MM.1S (cell line): ENCODE measurements at regions not wholly inside any gene's neighbourhood (a gene's known extent, or its start where the extent isn't known, plus 50 kb on each side); places are given as distances from the start of the nearest gene placed in this dataset.
"Not testable (repeated sequence)": the region's sequence is repeated elsewhere in the genome, so short reads cannot be mapped to it uniquely, and the experiment has no call there.

Source experiments
- DNase-seq: peaks from one replicate; pipeline ENCODE4 v3.0.0-alpha.2; 2015
- H2AFZ ChIP-seq: fragments of 300-600 bp; sonication (generic); 2 replicates; pipeline ENCODE4 v1.6.0; 2016; ENCODE audit warnings: antibody characterized with exemption, low read length
- H3F3A ChIP-seq: fragments of 300-600 bp; sonication (generic); 2 replicates; pipeline ENCODE4 v1.6.1; 2016; ENCODE audit warnings: mild to moderate bottlenecking, antibody characterized with exemption, low read length, moderate library complexity, mixed read lengths; ENCODE audit not compliant: insufficient read depth
- H3K27ac ChIP-seq: fragments of 300-600 bp; sonication (generic); 2 replicates; pipeline ENCODE4 v1.5.1; 2016; ENCODE audit warnings: mild to moderate bottlenecking, low read length
- H3K27me3 ChIP-seq: fragments of 300-600 bp; sonication (generic); replicated peaks from 2 replicates; pipeline ENCODE4 v1.6.0; 2016; ENCODE audit warnings: low read length; ENCODE audit not compliant: insufficient read depth
- H3K36me3 ChIP-seq: fragments of 300-600 bp; sonication (generic); replicated peaks from 2 replicates; pipeline ENCODE4 v1.6.1; 2016; ENCODE audit warnings: mild to moderate bottlenecking, low read length, mixed read lengths; ENCODE audit not compliant: insufficient read depth
- H3K4me1 ChIP-seq: fragments of 300-600 bp; sonication (generic); 2 replicates; pipeline ENCODE4 v1.6.1; 2016; ENCODE audit warnings: low read length, mixed read lengths
- H3K4me2 ChIP-seq: fragments of 300-600 bp; sonication (generic); 2 replicates; pipeline ENCODE4 v1.6.0; 2016; ENCODE audit warnings: low read depth, low read length
- H3K4me3 ChIP-seq: fragments of 300-600 bp; sonication (generic); 2 replicates; pipeline ENCODE4 v1.5.1; 2016; ENCODE audit warnings: low read length, mixed read lengths
- H3K79me2 ChIP-seq: fragments of 300-600 bp; sonication (generic); 2 replicates; pipeline ENCODE4 v1.6.1; 2016; ENCODE audit warnings: mixed run types, low read length, mixed read lengths
- H3K9ac ChIP-seq: fragments of 300-600 bp; sonication (generic); 2 replicates; pipeline ENCODE4 v1.6.1; 2016; ENCODE audit warnings: low read length, mixed read lengths
- H3K9me2 ChIP-seq: fragments of 300-600 bp; sonication (generic); replicated peaks from 2 replicates; pipeline ENCODE4 v1.6.1; 2016; ENCODE audit warnings: mild to moderate bottlenecking, low read length, mixed read lengths; ENCODE audit not compliant: insufficient read depth
- H3K9me3 ChIP-seq: fragments of 300-600 bp; sonication (generic); replicated peaks from 2 replicates; pipeline ENCODE4 v1.6.1; 2016; ENCODE audit warnings: mild to moderate bottlenecking, low read length, mixed read lengths; ENCODE audit not compliant: insufficient read depth
- H4K20me1 ChIP-seq: fragments of 300-600 bp; sonication (generic); 2 replicates; pipeline ENCODE4 v1.6.1; 2016; ENCODE audit warnings: mild to moderate bottlenecking, low read length, moderate library complexity, mixed read lengths; ENCODE audit not compliant: insufficient read depth
- CTCF ChIP-seq: fragments of 300-600 bp; sonication (generic); IDR thresholded peaks from 2 replicates; pipeline ENCODE4 v1.5.1; 2016; ENCODE audit warnings: antibody characterized with exemption, low read length, mixed read lengths
- EZH2 ChIP-seq: fragments of 300-600 bp; sonication (generic); optimal IDR thresholded peaks from 2 replicates; pipeline ENCODE3; 2017; ENCODE audit warnings: low read depth, mild to moderate bottlenecking, antibody characterized with exemption, low read length, mixed read lengths
- EZH2phosphoT487 ChIP-seq: fragments of 300-600 bp; sonication (generic); IDR thresholded peaks from 2 replicates; pipeline ENCODE4 v1.6.1; 2018; ENCODE audit warnings: antibody characterized with exemption, low read length

- no peak overlapping the region for H3K4me2 ChIP-seq
- no peaks in the 10 kb centered on the region for H3K79me2 ChIP-seq
- H3K27ac ChIP-seq, result no peak overlapping the region
- H3K9me3 ChIP-seq, result no peaks in the 10 kb centered on the region
- no peaks in the 10 kb centered on the region for H4K20me1 ChIP-seq
- H3K9ac ChIP-seq, result no peak overlapping the region
- H3F3A ChIP-seq, result no peaks in the 10 kb centered on the region
- no peak for TF ChIP-seq EZH2phosphoT487
- TF ChIP-seq EZH2, result no peak
- no peak for TF ChIP-seq CTCF
- H3K4me1 ChIP-seq, result no peaks in the 10 kb centered on the region
- H2AFZ ChIP-seq, result no peak overlapping the region
- no peak for DNase-seq
- no peaks in the 10 kb centered on the region for H3K9me2 ChIP-seq
- H3K27me3 ChIP-seq, result no peaks in the 10 kb centered on the region
- no peak overlapping the region for H3K4me3 ChIP-seq
- no peaks in the 10 kb centered on the region for H3K36me3 ChIP-seq
Measured at GRCh38 chr3:69484507-69485393, 98.9 kb upstream of the FRMD4B start.

GRCh38 chr3:69483449-69483848 lies 97.6 kb upstream of the FRMD4B start:
- H3K27ac ChIP-seq, result no peak overlapping the region
- no peaks in the 10 kb centered on the region for H3F3A ChIP-seq
- TF ChIP-seq EZH2 (no peak), CTCF (no peak), EZH2phosphoT487 (no peak)
- no peak for DNase-seq
- H3K27me3 ChIP-seq, result no peaks in the 10 kb centered on the region
- no peaks in the 10 kb centered on the region for H3K36me3 ChIP-seq
- H4K20me1 ChIP-seq, result no peaks in the 10 kb centered on the region
- no peak overlapping the region for H3K4me2 ChIP-seq
- H3K4me3 ChIP-seq, result no peak overlapping the region
- no peaks in the 10 kb centered on the region for H3K9me3 ChIP-seq
- no peaks in the 10 kb centered on the region for H3K4me1 ChIP-seq
- H2AFZ ChIP-seq, result no peak overlapping the region
- no peak overlapping the region for H3K9ac ChIP-seq
- no peaks in the 10 kb centered on the region for H3K79me2 ChIP-seq
- no peaks in the 10 kb centered on the region for H3K9me2 ChIP-seq

GRCh38 chr3:69480986-69481385 lies 95.1 kb upstream of the FRMD4B start:
- not testable (repeated sequence) for H4K20me1 ChIP-seq, H3K4me2 ChIP-seq, H3K9me3 ChIP-seq, H3K27ac ChIP-seq, H3K4me3 ChIP-seq, H3K9ac ChIP-seq, H2AFZ ChIP-seq, H3K79me2 ChIP-seq, H3F3A ChIP-seq, H3K4me1 ChIP-seq, H3K27me3 ChIP-seq, H3K9me2 ChIP-seq, DNase-seq, H3K36me3 ChIP-seq

- Histone ChIP-seq H3K9ac (no peak overlapping the region), H3K9me3 (no peaks in the 10 kb centered on the region), H3K36me3 (no peaks in the 10 kb centered on the region), H3K4me3 (no peak overlapping the region), H3K4me2 (no peak overlapping the region), H3K79me2 (no peaks in the 10 kb centered on the region), H4K20me1 (no peaks in the 10 kb centered on the region), H3K9me2 (no peaks in the 10 kb centered on the region), H3F3A (no peaks in the 10 kb centered on the region), H3K27me3 (no peaks in the 10 kb centered on the region), H3K27ac (no peak overlapping the region), H3K4me1 (no peaks in the 10 kb centered on the region), H2AFZ (no peak overlapping the region)
- no peak for DNase-seq
- TF ChIP-seq CTCF (no peak), EZH2phosphoT487 (no peak), EZH2 (no peak)
Measured at GRCh38 chr3:69474186-69474585, 88.3 kb upstream of the FRMD4B start.
